SU-DHL-6 (cell line): ENCODE measurements at regions not wholly inside any gene's neighbourhood (a gene's known extent, or its start where the extent isn't known, plus 50 kb on each side); places are given as distances from the start of the nearest gene placed in this dataset.

Experiments
- H2AFZ ChIP-seq: fragments of 200-600 bp; sonication (generic); 2 replicates; pipeline ENCODE4 v1.6.1; 2014; ENCODE audit warnings: low read depth, mild to moderate bottlenecking, moderate library complexity, mixed read lengths, antibody characterized with exemption, low read length; ENCODE audit not compliant: severe bottlenecking
- H3F3A ChIP-seq: fragments of 200-600 bp; shearing (Covaris generic); 2 replicates; pipeline ENCODE4 v1.6.0; 2016; ENCODE audit warnings: antibody characterized with exemption, mild to moderate bottlenecking; ENCODE audit not compliant: insufficient read depth
- H3K27ac ChIP-seq: fragments of 200-600 bp; sonication (generic); 2 replicates; pipeline ENCODE4 v1.5.1; 2016; ENCODE audit warnings: low read depth, mild to moderate bottlenecking, low read length, moderate library complexity, mixed read lengths
- H3K27me3 ChIP-seq: fragments of 200-600 bp; sonication (generic), shearing (Covaris generic); 2 replicates; pipeline ENCODE4 v1.6.0; 2014; ENCODE audit warnings: mild to moderate bottlenecking, low read length
- H3K36me3 ChIP-seq: fragments of 200-600 bp; sonication (generic); 2 replicates; pipeline ENCODE4 v1.6.1; 2014; ENCODE audit warnings: mild to moderate bottlenecking, low read length, mixed read lengths
- H3K4me2 ChIP-seq: fragments of 300-600, 200-600 bp; shearing (Covaris generic), sonication (generic); 2 replicates; pipeline ENCODE4 v1.6.0; 2014; ENCODE audit warnings: low read length, low read depth, mild to moderate bottlenecking; ENCODE audit not compliant: poor library complexity, severe bottlenecking
- H3K4me3 ChIP-seq: fragments of 200-600 bp; sonication (generic); 2 replicates; pipeline ENCODE4 v1.5.1; 2014; ENCODE audit warnings: antibody characterized with exemption, low read length, mild to moderate bottlenecking, mixed read lengths; ENCODE audit not compliant: insufficient read depth, poor library complexity, severe bottlenecking
- H3K79me2 ChIP-seq: fragments of 200-600 bp; sonication (generic); 2 replicates; pipeline ENCODE4 v1.6.1; 2014; ENCODE audit warnings: mild to moderate bottlenecking, low read length, moderate library complexity; ENCODE audit not compliant: insufficient read depth
- H3K9ac ChIP-seq: fragments of 200-600 bp; sonication (generic); 2 replicates; pipeline ENCODE4 v1.7.0; 2014; ENCODE audit warnings: mild to moderate bottlenecking, low read length
- H3K9me2 ChIP-seq: fragments of 200-600 bp; sonication (generic); replicated peaks from 2 replicates; pipeline ENCODE4 v1.6.1; 2014; ENCODE audit warnings: low read length; ENCODE audit not compliant: insufficient read depth
- H3K9me3 ChIP-seq: fragments of 200-600 bp; sonication (generic); 2 replicates; pipeline ENCODE4 v1.6.1; 2014; ENCODE audit warnings: low read length, mixed read lengths; ENCODE audit not compliant: insufficient read depth
- H4K20me1 ChIP-seq: fragments of 200-600 bp; sonication (generic); 2 replicates; pipeline ENCODE4 v1.6.1; 2014; ENCODE audit warnings: low read depth, mild to moderate bottlenecking, antibody characterized with exemption, low read length, moderate library complexity, mixed read lengths
- CTCF ChIP-seq: fragments of 200-600 bp; sonication (generic); IDR thresholded peaks from one replicate; pipeline ENCODE4 v1.5.1; 2017; ENCODE audit warnings: antibody characterized with exemption, mild to moderate bottlenecking, low read length, moderate library complexity; ENCODE audit not compliant: insufficient read depth, poor library complexity, severe bottlenecking
- EZH2phosphoT487 ChIP-seq: fragments of 200-600 bp; sonication (generic), shearing (Covaris generic); conservative IDR thresholded peaks from 2 replicates; pipeline ENCODE4 v1.6.1; 2018; ENCODE audit warnings: mild to moderate bottlenecking, antibody characterized with exemption, low read length, moderate library complexity, mixed read lengths

- Histone ChIP-seq H3K9me3 (peaks cover 5% of the 10 kb centered on the region; the same call in 1 of the 2 replicates), H2AFZ (no peak overlapping the region), H3K9ac (no peak overlapping the region), H3K36me3 (no peaks in the 10 kb centered on the region), H3K27me3 (no peaks in the 10 kb centered on the region), H3K79me2 (no peaks in the 10 kb centered on the region), H3K27ac (no peak overlapping the region), H3K4me3 (no peak overlapping the region), H3F3A (no peaks in the 10 kb centered on the region), H3K4me2 (no peak overlapping the region), H3K9me2 (no peaks in the 10 kb centered on the region), H4K20me1 (no peaks in the 10 kb centered on the region)
- no peak for TF ChIP-seq CTCF
- TF ChIP-seq EZH2phosphoT487, result no peak
Measured at GRCh38 chr4:29817961-29818360, 902.2 kb upstream of the PCDH7 start.

GRCh38 chr4:29829067-29829466 lies 891.1 kb upstream of the PCDH7 start:
- peak overlapping the region; percentile 41 for H2AFZ ChIP-seq
- no peaks in the 10 kb centered on the region for H3K79me2 ChIP-seq
- H4K20me1 ChIP-seq, result no peaks in the 10 kb centered on the region
- no peak overlapping the region for H3K4me2 ChIP-seq
- no peaks in the 10 kb centered on the region for H3K9me3 ChIP-seq
- H3K27ac ChIP-seq, result no peak overlapping the region
- no peak for TF ChIP-seq EZH2phosphoT487
- TF ChIP-seq CTCF, result no peak
- no peak overlapping the region for H3K9ac ChIP-seq
- H3F3A ChIP-seq, result no peaks in the 10 kb centered on the region
- H3K9me2 ChIP-seq, result no peaks in the 10 kb centered on the region
- no peaks in the 10 kb centered on the region for H3K36me3 ChIP-seq
- no peaks in the 10 kb centered on the region for H3K27me3 ChIP-seq
- H3K4me3 ChIP-seq, result no peak overlapping the region

- Histone ChIP-seq H3K27ac (no peak overlapping the region), H3K9me3 (no peaks in the 10 kb centered on the region), H3K4me3 (no peak overlapping the region), H3K27me3 (no peaks in the 10 kb centered on the region), H3K9ac (no peak overlapping the region), H3F3A (no peaks in the 10 kb centered on the region), H3K36me3 (no peaks in the 10 kb centered on the region), H3K9me2 (no peaks in the 10 kb centered on the region), H4K20me1 (no peaks in the 10 kb centered on the region), H2AFZ (no peak overlapping the region), H3K79me2 (no peaks in the 10 kb centered on the region), H3K4me2 (no peak overlapping the region)
- TF ChIP-seq EZH2phosphoT487, result no peak
- TF ChIP-seq CTCF, result no peak
Measured at GRCh38 chr4:29852537-29852936, 867.6 kb upstream of the PCDH7 start.

GRCh38 chr4:29853833-29854232 lies 866.3 kb upstream of the PCDH7 start:
- Histone ChIP-seq H3K27me3 (no peaks in the 10 kb centered on the region), H3K4me2 (no peak overlapping the region), H3K9ac (no peak overlapping the region), H3K27ac (no peak overlapping the region), H3K79me2 (no peaks in the 10 kb centered on the region), H3K9me3 (no peaks in the 10 kb centered on the region; the same call in 1 of the 2 replicates), H4K20me1 (no peaks in the 10 kb centered on the region), H3K9me2 (no peaks in the 10 kb centered on the region), H3K4me3 (no peak overlapping the region), H3F3A (no peaks in the 10 kb centered on the region), H2AFZ (no peak overlapping the region), H3K36me3 (no peaks in the 10 kb centered on the region)
- TF ChIP-seq CTCF, result no peak
- no peak for TF ChIP-seq EZH2phosphoT487
